Fibroblast of peridontal ligament (primary cell): ENCODE measurements at regions not wholly inside any gene's neighbourhood (a gene's known extent, or its start where the extent isn't known, plus 50 kb on each side); places are given as distances from the start of the nearest gene placed in this dataset.

Experiments
- DNase-seq: peaks from one replicate; pipeline ENCODE4 v3.0.0-alpha.2; 2010; ENCODE audit errors: extremely low read depth

- DNase-seq = no peak
Observed at GRCh38 chr2:5986801-5987787, 294.9 kb downstream of the SOX11 start.

- no peak for DNase-seq
Observed at GRCh38 chr2:5988120-5988519, 295.9 kb downstream of the SOX11 start.

GRCh38 chr2:5990086-5990485 is 297.9 kb downstream of the SOX11 start:
- DNase-seq = no peak

- DNase-seq = no peak
Observed at GRCh38 chr2:5991305-5991968, 299.3 kb downstream of the SOX11 start.

GRCh38 chr2:5995832-5996231 is 303.6 kb downstream of the SOX11 start:
- no peak for DNase-seq

GRCh38 chr2:6008186-6008585 is 316.0 kb downstream of the SOX11 start:
- no peak for DNase-seq

GRCh38 chr2:6008726-6009125 is 316.5 kb downstream of the SOX11 start:
- no peak for DNase-seq

- DNase-seq = no peak
Observed at GRCh38 chr2:6010163-6010562, 318.0 kb downstream of the SOX11 start.

- no peak for DNase-seq
Observed at GRCh38 chr2:6011921-6012320, 319.7 kb downstream of the SOX11 start.

GRCh38 chr2:6017736-6018286 is 325.6 kb downstream of the SOX11 start:
- no peak for DNase-seq

GRCh38 chr2:6024229-6024628 is 332.0 kb downstream of the SOX11 start:
- DNase-seq = no peak

- DNase-seq = no peak
Observed at GRCh38 chr2:6024784-6025183, 332.6 kb downstream of the SOX11 start.

GRCh38 chr2:6025391-6025790 is 333.2 kb downstream of the SOX11 start:
- no peak for DNase-seq

GRCh38 chr2:6027066-6027465 is 334.9 kb downstream of the SOX11 start:
- DNase-seq = no peak

- no peak for DNase-seq
Observed at GRCh38 chr2:6031200-6031867, 339.1 kb downstream of the SOX11 start.

GRCh38 chr2:6036211-6036610 is 344.0 kb downstream of the SOX11 start:
- DNase-seq = no peak

GRCh38 chr2:6043238-6043637 is 351.1 kb downstream of the SOX11 start:
- no peak for DNase-seq

GRCh38 chr2:6052649-6053048 is 360.5 kb downstream of the SOX11 start:
- no peak for DNase-seq

GRCh38 chr2:6053743-6054142 is 361.6 kb downstream of the SOX11 start:
- DNase-seq = no peak

- no peak for DNase-seq
Observed at GRCh38 chr2:6054161-6054671, 362.0 kb downstream of the SOX11 start.

GRCh38 chr2:6060992-6061663 is 368.9 kb downstream of the SOX11 start:
- no peak for DNase-seq
